GM21360 (cell line): ENCODE measurements at regions not wholly inside any gene's neighbourhood (a gene's known extent, or its start where the extent isn't known, plus 50 kb on each side); places are given as distances from the start of the nearest gene placed in this dataset.
"Not testable (repeated sequence)": the region's sequence is repeated elsewhere in the genome, so short reads cannot be mapped to it uniquely, and the experiment has no call there.

Source experiments
- ATAC-seq: cut with Tn5 transposase; IDR thresholded peaks from one replicate; pipeline ENCODE4 v1.9.1; 2021; ENCODE audit warnings: mild to moderate bottlenecking, moderate library complexity; ENCODE audit not compliant: unreplicated experiment

GRCh38 chr2:116761864-116762263, 1052.6 kb upstream of the DDX18 start:
- no peak for ATAC-seq

GRCh38 chr2:116769514-116769913, 1045.0 kb upstream of the DDX18 start:
- no peak for ATAC-seq

- ATAC-seq, result no peak
These were observed 1037.9 kb upstream of the DDX18 start for GRCh38 chr2:116776556-116776955.

- no peak for ATAC-seq
These were observed 1026.6 kb upstream of the DDX18 start for GRCh38 chr2:116787848-116788247.

GRCh38 chr2:116802671-116803070, 1011.8 kb upstream of the DDX18 start:
- ATAC-seq, result no peak

GRCh38 chr2:116804901-116805300, 1009.6 kb upstream of the DDX18 start:
- no peak for ATAC-seq

- ATAC-seq, result not testable (repeated sequence)
These were observed 1008.0 kb upstream of the DDX18 start for GRCh38 chr2:116806505-116806904.

- ATAC-seq, result no peak
These were observed 1005.4 kb upstream of the DDX18 start for GRCh38 chr2:116809109-116809508.

- no peak for ATAC-seq
These were observed 1004.4 kb upstream of the DDX18 start for GRCh38 chr2:116810071-116810470.

- ATAC-seq, result no peak
These were observed 1003.8 kb upstream of the DDX18 start for GRCh38 chr2:116810645-116811044.

GRCh38 chr2:116819355-116819754, 995.1 kb upstream of the DDX18 start:
- no peak for ATAC-seq

GRCh38 chr2:116820986-116821385, 993.5 kb upstream of the DDX18 start:
- no peak for ATAC-seq

- ATAC-seq, result not testable (repeated sequence)
These were observed 984.9 kb upstream of the DDX18 start for GRCh38 chr2:116829543-116829942.

- no peak for ATAC-seq
These were observed 982.3 kb upstream of the DDX18 start for GRCh38 chr2:116832148-116832547.

- ATAC-seq, result no peak
These were observed 981.4 kb upstream of the DDX18 start for GRCh38 chr2:116833052-116833451.

- no peak for ATAC-seq
These were observed 972.3 kb upstream of the DDX18 start for GRCh38 chr2:116842164-116842563.

- ATAC-seq, result no peak
These were observed 954.8 kb upstream of the DDX18 start for GRCh38 chr2:116859708-116860107.

- no peak for ATAC-seq
These were observed 940.5 kb upstream of the DDX18 start for GRCh38 chr2:116874021-116874420.

GRCh38 chr2:116877274-116877673, 937.2 kb upstream of the DDX18 start:
- no peak for ATAC-seq

- no peak for ATAC-seq
These were observed 936.5 kb upstream of the DDX18 start for GRCh38 chr2:116877944-116878343.

GRCh38 chr2:116879650-116880160, 934.8 kb upstream of the DDX18 start:
- ATAC-seq, result no peak

- ATAC-seq, result no peak
These were observed 923.3 kb upstream of the DDX18 start for GRCh38 chr2:116891191-116891590.

GRCh38 chr2:116911540-116911939, 903.0 kb upstream of the DDX18 start:
- no peak for ATAC-seq

GRCh38 chr2:116915673-116916072, 898.8 kb upstream of the DDX18 start:
- no peak for ATAC-seq
